HG03064 (cell line): ENCODE measurements at regions not wholly inside any gene's neighbourhood (a gene's known extent, or its start where the extent isn't known, plus 50 kb on each side); places are given as distances from the start of the nearest gene placed in this dataset.
"Not testable (repeated sequence)": the region's sequence is repeated elsewhere in the genome, so short reads cannot be mapped to it uniquely, and the experiment has no call there.

Source experiments
- ATAC-seq: cut with Tn5 transposase; IDR thresholded peaks from one replicate; pipeline ENCODE4 v1.9.1; 2021; ENCODE audit warnings: low read depth; ENCODE audit not compliant: unreplicated experiment

DNA sequence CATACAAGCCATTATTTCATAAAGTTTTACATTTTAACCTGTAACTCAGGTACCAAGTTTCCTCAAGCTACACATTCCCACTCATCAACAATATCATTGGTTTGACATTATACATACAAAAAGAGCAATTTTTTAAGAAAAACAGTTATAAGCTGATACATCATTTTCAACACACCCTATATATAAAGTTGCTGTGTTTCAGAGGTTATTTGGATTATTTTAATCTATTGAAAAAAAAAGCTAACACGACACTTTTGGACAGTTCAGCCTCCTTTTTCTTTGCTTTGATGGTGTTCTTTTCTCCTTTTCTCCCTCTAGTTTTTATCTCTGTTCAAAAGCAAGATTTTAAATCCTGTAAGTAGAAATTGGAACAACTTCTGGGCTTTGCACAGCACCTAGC, 175.9 kb upstream of the CREB1 start:
- no peak for ATAC-seq

GRCh38 chr2:207354462-207354861, 175.3 kb upstream of the CREB1 start:
- ATAC-seq: no peak

GRCh38 chr2:207356567-207356966, 173.2 kb upstream of the CREB1 start:
- ATAC-seq: no peak

DNA sequence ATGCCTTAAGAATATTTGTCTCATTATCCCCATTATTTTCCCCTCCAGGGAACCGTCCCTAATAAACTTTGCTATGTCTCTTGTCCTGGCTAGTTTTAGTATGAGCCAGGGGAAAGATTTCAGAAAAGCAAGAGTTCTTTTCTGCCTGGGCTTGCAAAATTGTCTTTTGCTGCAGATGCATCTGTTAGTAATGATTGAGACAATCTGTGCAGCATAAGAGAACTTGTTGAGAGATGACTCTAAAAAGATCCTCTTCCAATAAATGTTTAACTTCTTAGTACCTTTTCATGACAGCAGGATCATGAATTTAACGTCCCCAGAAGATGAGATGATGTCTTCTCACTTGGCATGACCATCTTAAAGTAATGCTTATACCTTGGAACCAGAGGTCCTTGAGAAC, 172.5 kb upstream of the CREB1 start:
- ATAC-seq: no peak

DNA sequence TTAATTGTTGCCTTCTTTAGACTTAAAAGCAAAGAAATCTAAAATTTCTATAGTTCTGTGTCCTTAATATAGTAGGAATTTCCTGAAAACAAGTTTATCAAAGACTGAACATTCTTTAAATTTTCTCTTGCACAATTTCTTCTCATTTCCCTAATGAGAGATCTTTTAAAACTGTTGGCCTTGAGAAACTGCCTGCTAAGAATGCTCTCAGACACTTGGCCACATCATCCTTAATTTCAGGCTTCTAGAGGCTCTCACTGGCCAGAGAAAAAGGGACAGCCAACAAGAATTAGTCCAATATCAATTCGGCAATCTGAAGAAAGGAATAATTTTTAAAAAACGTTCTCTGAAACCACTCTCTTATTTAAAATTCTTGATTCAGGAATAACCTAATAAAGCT, 167.0 kb upstream of the CREB1 start:
- ATAC-seq: no peak

- ATAC-seq: no peak
Observed at GRCh38 chr2:207363761-207364290, 165.9 kb upstream of the CREB1 start.

GRCh38 chr2:207370646-207371045, 159.1 kb upstream of the CREB1 start:
- no peak for ATAC-seq

GRCh38 chr2:207371877-207372276, 157.9 kb upstream of the CREB1 start:
- no peak for ATAC-seq

DNA sequence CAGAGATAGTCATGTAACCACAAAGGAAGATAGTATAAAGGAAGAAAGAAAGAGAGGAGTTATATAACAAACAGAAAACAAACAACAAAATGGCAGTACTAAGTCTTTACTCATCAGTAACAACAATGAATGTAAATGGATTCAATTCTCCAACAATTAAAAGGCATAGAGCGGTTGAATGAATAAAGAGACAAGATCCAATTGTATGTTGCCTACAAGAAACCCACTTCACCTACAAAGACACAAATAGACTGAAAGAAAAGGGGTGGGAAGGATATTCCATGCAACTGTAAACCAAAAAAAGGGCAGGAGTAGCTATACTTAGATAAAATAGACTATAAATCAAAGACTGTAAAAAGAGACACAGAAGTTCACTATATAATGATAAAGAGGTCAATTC, 157.3 kb upstream of the CREB1 start:
- no peak for ATAC-seq

DNA sequence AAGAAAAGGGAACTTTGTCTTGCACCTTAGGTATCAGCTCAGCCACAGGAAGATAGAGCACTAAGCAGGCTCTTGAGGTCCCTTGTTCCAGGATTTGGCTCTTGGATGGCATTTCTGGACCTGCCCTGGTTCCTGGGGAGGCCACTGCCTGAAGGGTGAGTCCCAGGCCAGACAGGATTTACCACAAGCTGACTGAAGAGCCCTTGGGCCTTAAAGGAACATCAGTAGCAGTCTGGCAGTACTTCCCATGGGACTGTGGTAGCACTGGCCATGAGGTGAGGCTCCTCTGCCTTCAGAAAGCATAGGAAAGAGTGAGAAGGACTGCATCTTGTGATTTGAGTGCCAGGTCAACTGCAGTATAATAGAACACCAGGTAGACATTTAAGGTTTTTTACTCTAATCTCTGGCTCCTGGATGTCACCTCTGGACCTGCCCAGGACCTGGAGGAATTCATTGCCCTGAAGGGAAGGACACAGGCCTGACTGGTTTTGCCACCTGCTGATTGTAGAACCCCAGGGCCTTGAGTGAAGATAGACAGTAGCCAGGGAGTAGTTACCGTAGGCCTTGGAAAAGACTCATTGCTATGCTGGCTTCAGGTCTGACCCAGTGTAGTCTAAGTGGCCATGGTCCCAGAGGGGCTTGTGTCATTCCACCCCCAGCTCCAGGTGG, 154.4 kb upstream of the CREB1 start:
- ATAC-seq: no peak

GRCh38 chr2:207378620-207379019, 151.1 kb upstream of the CREB1 start:
- ATAC-seq: not testable (repeated sequence)

GRCh38 chr2:207385076-207385475, 144.7 kb upstream of the CREB1 start:
- no peak for ATAC-seq

- no peak for ATAC-seq
Observed at GRCh38 chr2:207385903-207386302, 143.9 kb upstream of the CREB1 start.

DNA sequence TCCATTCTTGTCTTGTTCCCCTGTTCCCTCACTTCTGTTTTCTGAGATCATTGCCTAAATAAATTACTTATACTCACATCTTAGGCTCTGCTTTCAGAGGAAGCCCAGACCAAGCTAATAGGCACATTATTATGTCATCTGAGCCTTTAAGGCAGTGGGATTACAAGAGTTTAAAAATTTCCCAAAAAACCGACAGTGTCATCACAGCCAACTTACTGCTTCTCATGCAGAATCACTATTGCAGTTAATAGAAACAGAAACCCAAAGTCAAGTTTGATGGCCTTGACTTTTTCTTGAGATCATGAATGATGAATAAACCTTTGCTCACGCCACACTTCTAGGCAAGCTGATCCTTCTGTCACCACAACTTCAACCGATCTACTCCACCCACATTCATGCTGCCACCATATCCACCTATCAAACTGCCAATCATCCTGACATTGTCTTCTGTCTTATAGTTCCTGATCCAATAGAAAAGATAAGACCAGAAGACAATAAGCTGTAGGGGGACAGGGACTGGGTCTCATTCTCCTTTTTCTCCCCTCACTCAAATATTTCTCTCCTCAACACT, 142.7 kb upstream of the CREB1 start:
- no peak for ATAC-seq

DNA sequence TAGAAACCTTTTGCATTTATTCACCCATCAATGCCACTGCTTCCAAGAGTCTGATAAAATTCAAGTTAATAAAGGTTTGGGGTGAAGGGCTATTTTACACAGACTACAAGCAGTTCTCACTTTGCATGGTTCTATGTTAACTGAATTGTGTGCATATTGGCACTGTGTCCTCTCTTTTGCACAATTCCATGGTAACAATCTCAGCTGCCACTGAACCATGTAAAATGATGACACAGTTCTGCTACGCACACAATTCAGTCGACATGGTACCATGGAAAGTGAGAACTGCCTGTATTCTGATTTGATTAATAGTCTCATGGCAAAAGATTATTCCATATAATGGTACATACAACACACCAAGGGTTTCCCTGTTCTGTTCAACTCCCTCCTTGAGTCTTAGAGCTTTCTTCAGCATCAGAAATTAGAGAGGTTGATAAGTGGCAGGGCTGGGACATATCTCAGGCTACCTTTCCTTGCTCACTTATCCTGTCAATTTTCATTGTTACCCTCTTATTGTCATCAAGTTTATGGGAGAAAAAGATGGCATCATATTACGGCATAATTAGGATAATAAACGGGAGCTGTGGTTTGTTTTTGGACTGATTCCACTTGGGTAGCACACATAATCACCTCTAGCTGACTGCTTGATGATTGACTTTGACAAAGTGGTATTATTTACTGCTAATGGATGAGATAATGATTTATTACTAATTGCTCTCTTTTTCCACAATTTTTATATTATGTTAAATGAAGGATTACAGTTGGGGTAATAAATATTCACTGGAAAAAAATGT, 139.3 kb upstream of the CREB1 start:
- ATAC-seq: no peak

DNA sequence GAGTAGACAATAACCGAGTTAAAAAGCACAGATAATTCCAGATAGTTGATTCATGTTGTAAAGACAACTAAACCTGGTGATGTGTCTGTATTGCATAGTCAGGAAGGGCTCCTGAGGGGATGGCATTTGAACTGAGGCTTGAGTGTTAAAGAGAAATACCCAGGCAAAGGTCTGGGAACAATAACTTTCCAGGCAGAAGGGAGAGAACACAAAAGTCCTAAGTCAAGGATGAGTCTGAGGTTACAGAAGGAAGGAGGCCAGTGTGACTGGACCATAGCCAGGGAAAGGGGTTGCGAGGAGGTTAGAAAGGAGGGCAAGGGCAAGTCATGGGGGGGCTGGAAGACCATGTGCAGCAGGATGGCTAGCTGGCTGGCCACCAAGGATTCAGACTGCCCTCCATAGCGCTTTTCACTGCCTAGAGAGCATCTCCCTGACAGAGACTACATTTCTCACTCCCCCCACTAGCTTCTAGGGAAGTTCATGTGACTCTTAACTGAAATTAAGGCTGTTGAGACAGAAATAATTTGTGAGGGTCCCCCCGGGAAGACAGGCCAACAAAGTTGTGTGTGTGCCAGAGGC, 135.5 kb upstream of the CREB1 start:
- ATAC-seq: no peak

GRCh38 chr2:207394812-207395534, 134.8 kb upstream of the CREB1 start:
- no peak for ATAC-seq

DNA sequence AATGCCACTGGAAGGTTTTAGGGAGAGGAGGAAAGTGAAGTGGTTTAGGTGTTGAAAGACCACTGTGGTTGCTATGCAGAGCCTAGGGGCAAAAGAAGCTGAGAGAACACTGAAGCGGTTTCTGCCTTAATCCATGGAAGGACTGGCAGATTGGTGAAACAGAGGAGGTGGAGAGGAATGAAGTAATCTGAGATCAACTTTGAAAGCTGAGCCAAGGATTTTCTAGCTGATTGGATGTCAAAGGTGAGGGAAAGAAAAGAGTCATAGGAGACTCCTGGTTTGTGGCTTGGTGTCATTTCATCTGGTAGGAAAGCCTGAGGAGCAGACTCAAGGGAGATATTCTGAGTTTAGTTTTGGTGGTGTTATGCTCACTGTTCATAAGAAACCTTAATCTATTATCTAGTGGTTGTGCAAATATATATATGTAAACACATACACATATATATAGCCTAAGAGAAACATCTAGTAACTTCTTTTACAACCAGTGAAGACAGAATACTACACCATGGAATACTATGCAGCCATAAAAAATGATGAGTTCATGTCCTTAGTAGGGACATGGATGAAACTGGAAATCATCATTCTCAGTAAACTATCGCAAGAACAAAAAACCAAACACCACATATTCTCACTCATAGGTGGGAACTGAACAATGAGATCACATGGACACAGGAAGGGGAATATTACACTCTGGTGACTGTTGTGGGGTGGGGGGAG, 134.1 kb upstream of the CREB1 start:
- no peak for ATAC-seq

- no peak for ATAC-seq
Observed at GRCh38 chr2:207397917-207398655, 131.7 kb upstream of the CREB1 start.
